B cell (primary cell): ENCODE measurements at regions not wholly inside any gene's neighbourhood (a gene's known extent, or its start where the extent isn't known, plus 50 kb on each side); places are given as distances from the start of the nearest gene placed in this dataset.

Source experiments
- CTCF ChIP-seq: fragments of 200-600 bp; IDR thresholded peaks from one replicate; pipeline ENCODE4 v1.8.0; 2022; ENCODE audit warnings: antibody characterized with exemption, mild to moderate bottlenecking
- EZH2 ChIP-seq: IDR thresholded peaks from 2 replicates; pipeline ENCODE4 v1.6.1; 2012; ENCODE audit warnings: borderline replicate concordance, low read depth, mild to moderate bottlenecking, moderate library complexity, low read length; ENCODE audit not compliant: insufficient read depth, poor library complexity, severe bottlenecking

- no peak for TF ChIP-seq CTCF
- TF ChIP-seq EZH2 = no peak
These were observed 134.0 kb upstream of the CCDC68 start for GRCh38 chr18:55093295-55093694.
